ENCODE measurements at regions not wholly inside any gene's neighbourhood (a gene's known extent, or its start where the extent isn't known, plus 50 kb on each side); places are given as distances from the start of the nearest gene placed in this dataset.
"Not testable (repeated sequence)": the region's sequence is repeated elsewhere in the genome, so short reads cannot be mapped to it uniquely, and the experiment has no call there.

DNA sequence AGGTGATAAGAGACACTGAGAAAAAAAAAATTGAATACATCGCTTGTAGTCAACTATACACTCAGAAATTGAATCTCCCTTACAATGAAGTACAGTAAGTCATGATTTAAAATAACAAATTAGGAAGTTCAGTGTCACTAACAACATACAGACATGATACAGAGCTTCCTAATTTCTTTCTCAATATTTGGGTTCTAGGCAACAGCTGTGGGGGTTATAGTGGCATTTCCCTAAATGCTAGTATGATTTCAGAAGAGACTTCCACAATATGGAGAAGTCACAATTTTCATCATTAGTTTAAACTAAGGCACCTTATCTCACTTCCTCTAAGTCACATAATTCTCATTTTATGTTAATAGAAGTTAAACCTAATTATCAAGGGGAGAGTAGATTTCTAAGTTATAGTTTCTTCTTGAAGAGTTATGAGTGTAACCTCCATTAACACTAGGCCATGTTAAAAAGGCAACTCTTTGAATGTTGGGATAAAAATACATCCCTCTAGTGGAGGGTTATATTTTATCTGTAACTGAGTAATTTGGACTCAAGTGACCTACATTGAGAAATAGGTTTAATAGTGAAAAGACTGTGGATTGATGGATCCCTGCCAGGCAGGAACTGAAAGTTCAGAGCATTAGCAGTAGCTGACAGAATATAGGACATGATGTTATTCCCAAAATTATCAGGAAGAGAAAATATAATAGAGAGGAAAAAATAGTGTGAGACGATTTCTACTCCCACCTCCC is 286.0 kb upstream of the SUCLG2 start:
- DNase-seq = peak; percentile 88

- no peak for DNase-seq
Observed at GRCh38 chr3:67937498-67938118, 283.2 kb upstream of the SUCLG2 start.

- DNase-seq = not testable (repeated sequence)
Observed at GRCh38 chr3:67930394-67930793, 276.0 kb upstream of the SUCLG2 start.

- peak; percentile 91 for DNase-seq
Observed at GRCh38 chr3:67923796-67924195, 269.4 kb upstream of the SUCLG2 start.

DNA sequence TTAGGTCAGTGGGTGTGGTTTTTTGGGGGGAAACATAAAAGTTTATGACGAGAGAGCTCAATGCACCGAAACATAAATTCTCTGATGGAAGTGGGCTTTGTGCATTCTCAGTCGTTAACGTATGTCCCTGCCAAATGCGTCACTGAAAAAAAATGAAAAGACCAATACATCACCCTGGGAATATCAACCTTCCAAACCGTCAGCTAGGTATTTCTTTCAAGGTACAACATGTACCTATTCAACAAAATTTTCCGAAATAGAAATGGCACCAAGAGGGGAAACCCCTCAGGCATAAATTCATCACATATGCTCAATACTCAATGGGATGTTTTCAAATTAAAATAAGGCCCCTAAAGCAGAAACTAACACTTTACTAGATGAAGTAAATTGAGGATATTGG is 266.6 kb upstream of the SUCLG2 start:
- no peak for DNase-seq

GRCh38 chr3:67920311-67920710 is 265.9 kb upstream of the SUCLG2 start:
- no peak for DNase-seq

- peak; percentile 21 for DNase-seq
Observed at GRCh38 chr3:67916353-67916752, 261.9 kb upstream of the SUCLG2 start.

DNA sequence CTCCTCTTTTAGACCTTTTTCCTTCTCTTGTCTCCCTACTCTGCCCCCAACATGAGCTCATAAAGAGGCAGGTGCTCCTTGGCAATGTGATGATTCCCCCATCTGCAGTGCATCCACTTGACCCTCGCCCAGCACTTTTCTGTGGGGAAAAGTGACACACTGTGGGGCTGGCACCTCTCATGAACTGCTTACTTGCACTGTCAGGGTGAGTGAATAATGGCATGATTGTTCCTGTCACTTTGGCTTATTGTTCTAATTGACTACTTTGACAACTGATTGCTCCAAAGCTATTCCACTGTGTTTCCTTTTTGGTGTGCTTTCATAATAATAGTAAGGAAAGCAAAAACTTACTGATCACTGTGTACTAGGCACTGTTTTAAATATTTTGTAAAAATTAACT is 253.3 kb upstream of the SUCLG2 start:
- no peak for DNase-seq

- DNase-seq = no peak
Observed at GRCh38 chr3:67906261-67906660, 251.8 kb upstream of the SUCLG2 start.

DNA sequence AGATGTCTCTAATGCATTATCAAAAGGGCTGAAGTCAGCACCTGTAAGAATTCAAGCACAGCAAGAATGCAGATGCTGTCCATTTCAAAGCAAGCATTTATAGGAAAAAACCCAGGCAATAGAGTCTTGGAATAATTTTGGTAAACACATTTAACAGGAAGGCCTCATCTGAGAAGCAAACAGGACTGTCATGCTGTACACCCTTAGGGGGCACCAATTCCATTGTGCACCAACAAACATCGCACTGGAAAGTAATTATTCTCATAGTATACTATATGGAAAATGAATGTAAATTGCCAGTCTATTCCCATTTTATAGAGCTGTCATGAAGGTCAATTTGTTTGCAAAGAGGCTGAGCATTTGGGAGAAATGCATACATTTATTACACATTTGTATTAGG is 247.3 kb upstream of the SUCLG2 start:
- DNase-seq = no peak

- DNase-seq = peak; percentile 64
Observed at GRCh38 chr3:67898916-67899315, 244.5 kb upstream of the SUCLG2 start.

GRCh38 chr3:67897351-67898336 is 243.2 kb upstream of the SUCLG2 start:
- DNase-seq = no peak

DNA sequence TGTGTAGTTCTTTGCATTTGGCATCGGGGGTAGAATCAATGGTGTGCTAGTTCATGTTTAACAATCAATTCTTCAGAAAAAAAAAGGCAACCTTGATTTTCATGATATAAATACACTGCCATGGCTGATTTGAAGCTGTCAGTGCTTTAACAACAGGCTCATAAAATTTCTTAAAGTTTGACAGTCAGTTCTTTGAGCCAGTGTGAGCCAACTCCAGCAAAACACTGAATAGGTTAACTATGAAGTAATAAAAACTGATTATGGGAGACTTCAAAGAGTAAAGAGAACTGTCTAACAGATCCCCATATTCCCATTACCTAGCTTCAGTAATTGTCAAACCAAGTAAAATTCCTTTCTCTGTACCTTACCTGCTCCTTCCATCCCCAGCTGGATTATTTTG is 241.7 kb upstream of the SUCLG2 start:
- no peak for DNase-seq

GRCh38 chr3:67894510-67894909 is 240.1 kb upstream of the SUCLG2 start:
- DNase-seq = no peak

GRCh38 chr3:67884345-67884744 is 229.9 kb upstream of the SUCLG2 start:
- DNase-seq = peak; percentile 81

GRCh38 chr3:67883766-67884165 is 229.4 kb upstream of the SUCLG2 start:
- no peak for DNase-seq

DNA sequence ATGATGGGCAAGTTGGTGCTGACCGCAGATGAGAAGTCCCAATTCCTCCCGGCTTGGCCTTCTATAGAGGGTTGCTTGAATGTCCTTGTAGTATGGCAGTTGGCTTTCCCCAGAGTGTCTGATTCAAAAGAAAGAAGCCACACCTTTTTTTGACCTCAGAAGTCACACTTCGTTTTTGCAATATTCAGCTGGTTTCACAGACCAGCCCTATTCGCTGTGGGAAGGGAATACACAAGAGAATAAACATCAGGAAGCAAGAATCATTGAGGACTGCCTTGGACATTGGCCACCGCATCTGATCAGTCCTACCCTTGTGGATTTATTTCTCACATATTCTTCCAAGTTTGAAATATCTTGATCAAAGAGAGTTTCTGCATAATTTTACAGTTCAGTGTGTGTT is 228.6 kb upstream of the SUCLG2 start:
- no peak for DNase-seq

DNA sequence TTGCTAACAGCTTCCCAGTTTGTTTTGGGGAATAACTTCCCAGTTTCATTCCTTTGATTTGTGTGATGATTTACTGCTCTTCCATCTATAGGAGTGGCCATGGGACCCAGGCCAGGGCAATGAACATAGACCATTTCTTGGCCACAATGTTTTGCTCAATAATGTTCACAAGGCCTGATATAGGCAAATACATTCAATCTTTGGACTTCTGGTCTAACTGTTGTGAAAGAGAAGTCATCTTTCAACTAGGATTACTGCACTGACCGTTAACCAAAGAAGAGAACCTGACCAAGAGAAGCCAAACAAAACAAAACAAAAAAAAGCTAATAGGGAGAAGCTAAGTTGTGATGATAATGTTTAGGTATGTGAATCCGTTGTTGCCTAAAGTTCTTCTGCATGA is 221.8 kb upstream of the SUCLG2 start:
- no peak for DNase-seq

DNA sequence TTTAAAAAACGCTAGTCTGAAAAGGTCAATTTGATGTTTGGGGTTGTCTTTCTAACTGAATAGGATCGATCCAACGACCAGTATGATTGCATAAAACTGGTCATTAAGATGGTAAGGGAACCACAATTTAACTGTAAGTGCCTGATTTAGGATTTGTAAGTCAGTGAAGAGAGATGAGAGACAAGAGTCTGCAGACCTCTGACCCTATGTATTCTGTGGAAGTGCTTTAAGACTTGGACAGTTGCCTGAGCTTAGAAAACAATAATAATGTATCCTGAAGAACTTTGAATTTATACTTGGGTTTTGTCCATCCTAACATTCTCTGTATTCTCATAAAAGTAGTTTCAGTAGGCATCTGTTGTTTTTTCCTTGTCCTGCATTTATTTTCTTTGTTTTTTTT is 221.4 kb upstream of the SUCLG2 start:
- DNase-seq = no peak

GRCh38 chr3:67875338-67875737 is 220.9 kb upstream of the SUCLG2 start:
- no peak for DNase-seq

DNA sequence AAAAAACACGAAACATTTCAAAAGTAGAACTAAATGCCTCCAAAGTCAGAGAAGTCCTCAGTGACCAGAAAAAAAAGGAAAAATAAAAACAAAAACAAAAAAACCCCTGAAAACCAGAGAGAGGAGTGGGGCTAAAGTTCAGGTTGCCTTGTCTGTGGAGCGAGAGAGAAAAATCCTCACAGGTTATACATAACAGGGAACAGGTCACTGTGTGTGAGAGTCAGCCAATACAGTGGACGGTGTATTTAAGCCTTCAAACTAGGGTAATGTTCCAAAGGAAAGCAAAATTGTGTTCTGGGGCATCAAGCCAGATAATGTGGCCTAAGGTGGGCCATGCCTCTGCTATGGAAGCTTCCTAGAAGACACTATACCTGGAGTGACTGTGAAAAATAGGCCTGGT is 216.1 kb upstream of the SUCLG2 start:
- DNase-seq = no peak

GRCh38 chr3:67866571-67866970 is 212.2 kb upstream of the SUCLG2 start:
- DNase-seq = no peak

GRCh38 chr3:67864587-67865183 is 210.3 kb upstream of the SUCLG2 start:
- DNase-seq = no peak
